K562 (cell line): ENCODE measurements at regions not wholly inside any gene's neighbourhood (a gene's known extent, or its start where the extent isn't known, plus 50 kb on each side); places are given as distances from the start of the nearest gene placed in this dataset.
"Not testable (repeated sequence)": the region's sequence is repeated elsewhere in the genome, so short reads cannot be mapped to it uniquely, and the experiment has no call there.

ENCODE experiments used
- ATAC-seq: fragments of 200-7000 bp; cut with Tn5 transposase; 3 replicates; pipeline ENCODE4 v1.9.1; 2020; ENCODE audit warnings: moderate library complexity
- BruUV-seq: library from RNA; stranded (reverse); fragments of 400-500 nt; replicated peaks from 2 replicates; lab custom pipeline; 2021; lab: Mats Ljungman, UMichigan
- CTCF ChIA-PET: fragments of 300-600 bp; formaldehyde crosslinking; extraction: SDS; loops from one replicate; lab custom pipeline; 2021; ENCODE audit warnings: low intra/inter-chr PET ratio; lab: Yijun Ruan, JAX
- POLR2A ChIA-PET: fragments of 300-600, 350-650 bp; sonication (Branson Sonifier 250); formaldehyde crosslinking; extraction: SDS; loops from one replicate; lab custom pipeline; 2021; ENCODE audit warnings: antibody characterized with exemption, inconsistent platforms; lab: Yijun Ruan, JAX
- DNase-seq, 4 experiments: peaks; one replicate each; pipeline versions ENCODE4 v3.0.0 to v3.0.0-alpha.2; 2011 to 2018; ENCODE audit warnings: low spot score in 3 of 4, mixed read lengths in 3 of 4; ENCODE audit errors: extremely low read depth in 1 of 4
- FAIRE-seq: peaks from 2 replicates; lab custom pipeline; 2011; peaks lifted over from hg19 to GRCh38; lab: Jason Lieb, UNC
- H2AFZ ChIP-seq: 2 replicates; pipeline ENCODE4 v1.6.0; 2011; ENCODE audit warnings: low read depth, low read length, control low read depth, inconsistent platforms
- H3K27ac ChIP-seq: fragments of 200-600 bp; 3 replicates; pipeline ENCODE4 v1.8.0; 2011; ENCODE audit warnings: low read depth, mild to moderate bottlenecking, control low read depth, inconsistent platforms, low read length, moderate library complexity, mixed read lengths; ENCODE audit errors: extremely low read depth
- H3K27me3 ChIP-seq, 2 experiments: fragments of 300-600 bp in 1 of 2; 2 replicates in 1 of 2; 3 replicates in 1 of 2; pipeline versions ENCODE4 v1.6.0 to v1.8.0; 2011; ENCODE audit warnings: inconsistent platforms in 2 of 2, low read length in 2 of 2, mild to moderate bottlenecking in 1 of 2, mixed read lengths in 1 of 2, moderate library complexity in 1 of 2; ENCODE audit not compliant: control insufficient read depth in 2 of 2, insufficient read depth in 2 of 2
- H3K36me3 ChIP-seq: fragments of 300-600 bp; 3 replicates; pipeline ENCODE4 v1.8.0; 2011; ENCODE audit warnings: mild to moderate bottlenecking, low read length, inconsistent platforms; ENCODE audit not compliant: control insufficient read depth, insufficient read depth
- H3K4me1 ChIP-seq, 2 experiments: fragments of 200-600 bp in 1 of 2; replicated peaks in 1 of 2; 2 replicates in 1 of 2; 3 replicates in 1 of 2; pipeline versions ENCODE4 v1.5.1 to v1.8.0; 2011; ENCODE audit warnings: inconsistent platforms in 2 of 2, low read length in 2 of 2, mild to moderate bottlenecking in 1 of 2, mixed read lengths in 1 of 2, moderate library complexity in 1 of 2; ENCODE audit not compliant: control insufficient read depth in 2 of 2, insufficient read depth in 2 of 2
- H3K4me2 ChIP-seq: 2 replicates; pipeline ENCODE4 v1.6.1; 2011; ENCODE audit warnings: low read length, control low read depth, inconsistent platforms, mixed read lengths; ENCODE audit not compliant: insufficient read depth
- H3K4me3 ChIP-seq: fragments of 200-600 bp; sonication (generic), shearing (Covaris generic); 2 replicates; pipeline ENCODE4 v1.5.1; 2016; ENCODE audit warnings: control low read depth, inconsistent platforms
- H3K79me2 ChIP-seq: fragments of 200-600 bp; 3 replicates; pipeline ENCODE4 v1.8.0; 2011; ENCODE audit warnings: low read length, inconsistent platforms; ENCODE audit not compliant: control insufficient read depth, insufficient read depth
- H3K9ac ChIP-seq, 2 experiments: 2 replicates each; pipeline versions ENCODE4 v1.6.0 to v1.6.1; 2011; ENCODE audit warnings: low read depth in 2 of 2, low read length in 2 of 2, control low read depth in 1 of 2, inconsistent platforms in 1 of 2, mild to moderate bottlenecking in 1 of 2, mixed read lengths in 1 of 2; ENCODE audit not compliant: insufficient read depth in 1 of 2
- H3K9me1 ChIP-seq: one replicate; pipeline ENCODE4 v1.6.0; 2011; ENCODE audit warnings: inconsistent platforms, mild to moderate bottlenecking, low read length, moderate library complexity; ENCODE audit not compliant: control insufficient read depth, insufficient read depth
- H3K9me3 ChIP-seq: replicated peaks from 2 replicates; pipeline ENCODE4 v1.5.1; 2011; ENCODE audit warnings: low read depth, low read length, inconsistent platforms; ENCODE audit not compliant: control insufficient read depth, insufficient read depth
- H4K20me1 ChIP-seq: replicated peaks from 2 replicates; pipeline ENCODE4 v1.6.1; 2011; ENCODE audit warnings: low read length, inconsistent platforms, mixed read lengths; ENCODE audit not compliant: control insufficient read depth, insufficient read depth
- RAD21 ChIP-seq, 2 experiments: fragments of 250-450 bp in 1 of 2; fragments of 450-650 bp in 1 of 2; sonication (Bioruptor Pico) in 1 of 2; formaldehyde crosslinking in 1 of 2; IDR thresholded peaks in 1 of 2; conservative IDR thresholded peaks in 1 of 2; 2 replicates each; pipeline versions ENCODE4 v1.4.0 to v1.8.0; 2020 to 2022; ENCODE audit warnings: mild to moderate bottlenecking in 2 of 2, moderate library complexity in 1 of 2
- WGBS: fragments of 100-300 bp; shearing (Covaris generic); methylation state at CpG from one replicate; pipeline ENCODE4 v1.1.6; 2016; ENCODE audit warnings: low coverage, mixed read lengths; ENCODE audit not compliant: insufficient coverage; ENCODE audit errors: missing lambda C conversion rate; 5-methylcytosine and 5-hydroxymethylcytosine counted together
- in situ Hi-C: fragments of 300-500 bp; cut with MboI; formaldehyde crosslinking; loops from 4 replicates; pipeline ENCODE4 v1.15.0; 2018; ENCODE audit warnings: inconsistent platforms, mixed read lengths
- intact Hi-C: fragments of 100-400 bp; cut with micrococcal nuclease; formaldehyde crosslinking; loops from 2 replicates; pipeline ENCODE4 v1.14.2; 2022
- TF ChIP-seq, protein P1 (sequence below): sonication (generic); formaldehyde crosslinking; IDR thresholded peaks from 2 replicates; pipeline ENCODE4 v1.8.0; 2022; ENCODE audit warnings: missing genetic modification reagents, mild to moderate bottlenecking, moderate library complexity, borderline replicate concordance

GRCh38 chr4:187505798-187506141 is 489.8 kb upstream of the ZFP42 start:
- FAIRE-seq, POLR2A ChIA-PET: not testable (repeated sequence)

GRCh38 chr4:187516224-187516623 is 479.3 kb upstream of the ZFP42 start:
- H4K20me1 ChIP-seq = no peaks in the 10 kb centered on the region
- ATAC-seq = no peak
- WGBS = 0% methylated on average over 1 of the region's 1 CpG
- intact Hi-C loops (no loop called here), in situ Hi-C loops (no loop called here)
- no peaks in the 10 kb centered on the region for H3K9me1 ChIP-seq
- H3K4me1 ChIP-seq = no peaks in the 10 kb centered on the region
- no peak overlapping the region for H3K4me2 ChIP-seq
- H2AFZ ChIP-seq = no peak overlapping the region
- H3K27me3 ChIP-seq = no peaks in the 10 kb centered on the region
- no peaks in the 10 kb centered on the region for H3K9me3 ChIP-seq
- DNase-seq = no peak
- H3K27ac ChIP-seq = no peak overlapping the region
- H3K79me2 ChIP-seq = no peaks in the 10 kb centered on the region
- ChIA-PET POLR2A (no interaction called here), CTCF (no interaction called here)
- H3K36me3 ChIP-seq = no peaks in the 10 kb centered on the region
- no peak for FAIRE-seq
- H3K4me3 ChIP-seq = no peak overlapping the region
- H3K9ac ChIP-seq = no peak overlapping the region
- no peak for TF ChIP-seq RAD21 (CRISPR knock-in tag; conservative IDR thresholded peaks at IDR 0.05 in 1 of 2, IDR thresholded peaks at IDR 0.05 in 1 of 2)
- no TSS peak for BruUV-seq

More at GRCh38 chr4:187505798-187506141, 489.8 kb upstream of the ZFP42 start:
- BruUV-seq, H3K79me2 ChIP-seq, H3K4me2 ChIP-seq, DNase-seq, H4K20me1 ChIP-seq, ATAC-seq, H3K9ac ChIP-seq, H3K36me3 ChIP-seq, in situ Hi-C loops, H3K27ac ChIP-seq, H2AFZ ChIP-seq, H3K9me1 ChIP-seq, H3K4me1 ChIP-seq, H3K9me3 ChIP-seq, CTCF ChIA-PET, H3K27me3 ChIP-seq, H3K4me3 ChIP-seq: not testable (repeated sequence)
- 2% methylated on average over 14 of the region's 23 CpGs for WGBS
- TF ChIP-seq, protein P1, sequence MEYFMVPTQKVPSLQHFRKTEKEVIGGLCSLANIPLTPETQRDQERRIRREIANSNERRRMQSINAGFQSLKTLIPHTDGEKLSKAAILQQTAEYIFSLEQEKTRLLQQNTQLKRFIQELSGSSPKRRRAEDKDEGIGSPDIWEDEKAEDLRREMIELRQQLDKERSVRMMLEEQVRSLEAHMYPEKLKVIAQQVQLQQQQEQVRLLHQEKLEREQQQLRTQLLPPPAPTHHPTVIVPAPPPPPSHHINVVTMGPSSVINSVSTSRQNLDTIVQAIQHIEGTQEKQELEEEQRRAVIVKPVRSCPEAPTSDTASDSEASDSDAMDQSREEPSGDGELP (CRISPR knock-in tag) = 0 out of 2 replicates have a peak, but pooled peaks have one; percentile 15
- intact Hi-C loops = loop anchor here (5.0 kb wide), 1 partner anchor 1178 kb away; no protein-coding TSS in a partner anchor
